NCI-H187 (cell line): ENCODE measurements at regions not wholly inside any gene's neighbourhood (a gene's known extent, or its start where the extent isn't known, plus 50 kb on each side); places are given as distances from the start of the nearest gene placed in this dataset.
"Not testable (repeated sequence)": the region's sequence is repeated elsewhere in the genome, so short reads cannot be mapped to it uniquely, and the experiment has no call there.

Experiments
- DNase-seq, 2 experiments: peaks; one replicate each; lab custom pipeline; 2025; lab: John Stamatoyannopoulos, UW

GRCh38 chr2:60246583-60246982 lies 306.9 kb downstream of the BCL11A start:
- no peak for DNase-seq

- DNase-seq: no peak
These were observed 319.0 kb downstream of the BCL11A start for GRCh38 chr2:60234274-60234986.

- DNase-seq: no peak
These were observed 322.9 kb downstream of the BCL11A start for GRCh38 chr2:60230596-60230995.

GRCh38 chr2:60230037-60230436 lies 323.4 kb downstream of the BCL11A start:
- no peak for DNase-seq

GRCh38 chr2:60226943-60227342 lies 326.5 kb downstream of the BCL11A start:
- no peak for DNase-seq

- DNase-seq: no peak
These were observed 327.3 kb downstream of the BCL11A start for GRCh38 chr2:60226191-60226590.

GRCh38 chr2:60223859-60224258 lies 329.6 kb downstream of the BCL11A start:
- no peak for DNase-seq

GRCh38 chr2:60221098-60221497 lies 332.4 kb downstream of the BCL11A start:
- no peak for DNase-seq

GRCh38 chr2:60219536-60219935 lies 333.9 kb downstream of the BCL11A start:
- no peak for DNase-seq

- DNase-seq: no peak
These were observed 336.9 kb downstream of the BCL11A start for GRCh38 chr2:60216452-60216995.

- DNase-seq: no peak
These were observed 338.0 kb downstream of the BCL11A start for GRCh38 chr2:60215386-60215901.

GRCh38 chr2:60214626-60214875 lies 338.9 kb downstream of the BCL11A start:
- no peak for DNase-seq

GRCh38 chr2:60213865-60214625 lies 339.4 kb downstream of the BCL11A start:
- no peak for DNase-seq

- no peak for DNase-seq
These were observed 341.1 kb downstream of the BCL11A start for GRCh38 chr2:60212181-60212945.

- not testable (repeated sequence) for DNase-seq
These were observed 364.4 kb downstream of the BCL11A start for GRCh38 chr2:60189006-60189405.

GRCh38 chr2:60175290-60175689 lies 378.2 kb downstream of the BCL11A start:
- DNase-seq: no peak

- no peak for DNase-seq
These were observed 379.3 kb downstream of the BCL11A start for GRCh38 chr2:60174146-60174545.

GRCh38 chr2:60172801-60173200 lies 380.7 kb downstream of the BCL11A start:
- no peak for DNase-seq

GRCh38 chr2:60170272-60170671 lies 383.2 kb downstream of the BCL11A start:
- DNase-seq: no peak

- DNase-seq: no peak
These were observed 385.2 kb downstream of the BCL11A start for GRCh38 chr2:60168247-60168646.

- DNase-seq: no peak
These were observed 386.4 kb downstream of the BCL11A start for GRCh38 chr2:60167089-60167488.

GRCh38 chr2:60163691-60164090 lies 389.8 kb downstream of the BCL11A start:
- DNase-seq: no peak

- DNase-seq: no peak
These were observed 393.9 kb downstream of the BCL11A start for GRCh38 chr2:60159519-60159918.
